ENCODE measurements at regions not wholly inside any gene's neighbourhood (a gene's known extent, or its start where the extent isn't known, plus 50 kb on each side); places are given as distances from the start of the nearest gene placed in this dataset.

DNA sequence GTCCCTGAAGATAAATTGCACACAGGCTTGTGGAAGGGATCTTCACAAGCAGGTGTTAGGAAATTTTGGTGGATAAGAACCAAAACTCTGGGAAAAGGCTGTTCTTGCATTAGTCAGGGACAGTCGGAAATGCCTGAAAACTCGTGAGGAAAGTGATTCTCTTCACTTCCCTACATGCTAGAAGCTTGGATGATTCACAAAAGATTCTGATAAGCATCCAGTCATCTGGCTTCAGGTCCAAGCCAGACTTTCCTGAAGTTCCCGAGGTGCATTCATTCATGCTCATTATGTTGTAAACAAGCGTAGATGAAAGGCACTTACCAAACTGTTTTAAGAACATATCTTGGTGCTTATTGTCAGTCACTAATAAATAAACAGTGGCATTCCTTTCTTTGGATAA lies 1028.7 kb downstream of the NTRK3 start:
- WGBS, 4 donors: 41 to 57% (median 49%) methylated on average over 4 of the region's 4 CpGs

DNA sequence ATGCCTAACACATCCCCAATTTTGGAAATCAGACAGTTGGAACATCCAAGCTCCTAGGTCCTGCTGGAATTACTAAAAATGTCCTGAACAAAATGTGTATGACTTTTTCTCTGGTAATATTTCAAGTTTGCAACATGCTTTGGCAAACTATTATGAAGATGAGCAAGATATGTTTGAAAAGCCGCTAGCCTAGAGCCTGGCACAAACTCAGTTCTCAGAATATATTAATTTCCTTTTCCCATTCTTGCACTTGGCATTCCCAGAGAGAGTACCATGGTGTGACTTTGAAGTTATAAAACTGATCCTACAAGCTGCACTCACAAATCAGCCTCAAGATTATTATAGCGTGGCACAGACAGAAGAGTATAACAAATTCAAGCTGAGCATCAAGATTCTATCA lies 1031.1 kb downstream of the NTRK3 start:
- TF ChIP-seq POLR2A (IDR thresholded peaks at IDR 0.05): no peak
- TF ChIP-seq, protein P1, sequence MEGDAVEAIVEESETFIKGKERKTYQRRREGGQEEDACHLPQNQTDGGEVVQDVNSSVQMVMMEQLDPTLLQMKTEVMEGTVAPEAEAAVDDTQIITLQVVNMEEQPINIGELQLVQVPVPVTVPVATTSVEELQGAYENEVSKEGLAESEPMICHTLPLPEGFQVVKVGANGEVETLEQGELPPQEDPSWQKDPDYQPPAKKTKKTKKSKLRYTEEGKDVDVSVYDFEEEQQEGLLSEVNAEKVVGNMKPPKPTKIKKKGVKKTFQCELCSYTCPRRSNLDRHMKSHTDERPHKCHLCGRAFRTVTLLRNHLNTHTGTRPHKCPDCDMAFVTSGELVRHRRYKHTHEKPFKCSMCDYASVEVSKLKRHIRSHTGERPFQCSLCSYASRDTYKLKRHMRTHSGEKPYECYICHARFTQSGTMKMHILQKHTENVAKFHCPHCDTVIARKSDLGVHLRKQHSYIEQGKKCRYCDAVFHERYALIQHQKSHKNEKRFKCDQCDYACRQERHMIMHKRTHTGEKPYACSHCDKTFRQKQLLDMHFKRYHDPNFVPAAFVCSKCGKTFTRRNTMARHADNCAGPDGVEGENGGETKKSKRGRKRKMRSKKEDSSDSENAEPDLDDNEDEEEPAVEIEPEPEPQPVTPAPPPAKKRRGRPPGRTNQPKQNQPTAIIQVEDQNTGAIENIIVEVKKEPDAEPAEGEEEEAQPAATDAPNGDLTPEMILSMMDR (IDR thresholded peaks at IDR 0.05): no peak

More for the DNA sequence above, 1028.7 kb downstream of the NTRK3 start:
- Histone ChIP-seq H3K27me3 (no peaks in the 10 kb centered on the region), H3K4me3 (no peak overlapping the region), H3K36me3 (replicated peaks in 1 of 2) (no peaks in the 10 kb centered on the region), H3K27ac (no peak overlapping the region), H3K9me3 (replicated peaks in 1 of 3) (no peaks in the 10 kb centered on the region), H3K4me1 (replicated peaks in 1 of 2) (no peaks in the 10 kb centered on the region)
- TF ChIP-seq, protein P1 (IDR thresholded peaks at IDR 0.05): no peak
- TF ChIP-seq POLR2A (IDR thresholded peaks at IDR 0.05): no peak
- intact Hi-C loops (cut with DNase I): no loop called here
- no peak for DNase-seq

DNA sequence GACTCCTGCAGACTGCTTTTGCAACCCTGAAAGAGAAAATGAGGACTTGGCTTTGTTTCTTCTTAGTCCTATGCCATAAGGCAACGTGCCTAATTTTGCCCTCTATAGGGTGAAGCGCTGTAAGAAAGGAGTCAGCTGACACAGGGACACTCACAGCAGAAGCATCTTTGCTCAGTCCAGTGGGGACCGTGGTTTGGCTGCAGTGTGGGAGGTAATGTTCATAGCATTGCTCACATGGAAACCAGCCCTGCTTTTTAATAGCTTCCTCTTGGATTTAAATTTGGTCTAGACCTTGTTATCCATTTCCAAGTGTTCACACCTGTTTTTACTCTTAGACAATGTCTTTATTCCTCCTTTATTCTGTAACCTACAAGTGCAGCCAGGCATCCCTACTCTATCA lies 1032.1 kb downstream of the NTRK3 start:
- no peak overlapping the region for H3K4me3 ChIP-seq
- no peaks in the 10 kb centered on the region for H3K36me3 ChIP-seq (replicated peaks in 1 of 2)
- no peaks in the 10 kb centered on the region for H3K27me3 ChIP-seq
- intact Hi-C loops (cut with DNase I): no loop called here
- H3K4me1 ChIP-seq (replicated peaks in 1 of 2): no peaks in the 10 kb centered on the region
- no peaks in the 10 kb centered on the region for H3K9me3 ChIP-seq (replicated peaks in 1 of 3)
- no peak for DNase-seq
- TF ChIP-seq, protein P1 (IDR thresholded peaks at IDR 0.05): no peak
- no peak for TF ChIP-seq POLR2A (IDR thresholded peaks at IDR 0.05)
- no peak overlapping the region for H3K27ac ChIP-seq
- WGBS, 4 donors: 71 to 88% (median 78%) methylated on average over 3 of the region's 3 CpGs

More for the DNA sequence above, 1031.1 kb downstream of the NTRK3 start:
- no peaks in the 10 kb centered on the region for H3K36me3 ChIP-seq (replicated peaks in 1 of 2)
- no peaks in the 10 kb centered on the region for H3K27me3 ChIP-seq
- H3K4me3 ChIP-seq: no peak overlapping the region
- H3K4me1 ChIP-seq (replicated peaks in 1 of 2): no peaks in the 10 kb centered on the region
- DNase-seq: no peak
- intact Hi-C loops (cut with DNase I): no loop called here
- 66 to 98% (median 92%) methylated on average over 2 of the region's 2 CpGs for WGBS, 4 donors
- H3K9me3 ChIP-seq (replicated peaks in 1 of 3): no peaks in the 10 kb centered on the region
- no peak overlapping the region for H3K27ac ChIP-seq

DNA sequence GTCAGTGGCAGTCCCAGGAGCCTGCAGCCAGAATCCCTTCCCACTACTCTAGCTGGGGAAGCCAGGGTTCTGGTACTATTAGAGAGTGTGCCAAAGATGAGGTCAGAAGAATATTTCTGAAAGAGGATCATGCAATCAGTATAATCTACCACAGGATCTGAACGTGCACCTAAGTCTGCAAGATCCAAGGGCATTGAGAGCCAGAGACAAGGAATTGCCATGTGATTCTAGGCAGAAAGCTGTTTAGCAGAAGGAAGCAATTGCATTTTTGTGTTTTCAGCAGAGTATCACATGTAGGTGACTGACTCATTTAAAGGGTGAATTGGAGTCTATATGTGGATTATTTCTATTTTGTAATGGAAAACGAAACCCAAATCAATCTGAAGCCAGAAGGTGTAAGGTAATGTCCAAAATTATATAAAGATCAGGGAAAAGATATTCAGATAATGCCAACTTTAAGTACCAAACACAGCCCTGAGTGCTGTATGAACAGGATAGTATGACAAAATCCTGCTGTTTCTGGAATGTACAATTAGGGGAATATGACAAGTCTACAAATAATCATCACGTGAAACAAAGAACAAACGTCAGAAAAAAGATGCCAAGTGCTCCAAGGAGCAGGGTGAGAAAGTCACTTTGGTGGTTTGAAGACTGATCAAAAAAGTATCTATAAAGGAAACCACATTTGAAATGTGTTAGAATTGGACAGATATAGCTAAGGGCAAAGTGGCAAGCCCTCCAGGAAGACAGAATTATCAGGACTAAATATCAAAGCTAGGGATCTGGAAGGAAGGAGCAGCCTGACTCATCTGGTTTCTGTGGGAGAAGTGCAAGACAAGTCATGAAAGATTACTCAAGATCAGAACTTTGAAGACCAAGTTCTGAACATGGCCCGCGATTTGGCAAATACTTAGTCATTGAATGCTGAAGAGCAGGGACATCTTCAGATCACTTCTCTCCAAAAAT lies 1036.6 kb downstream of the NTRK3 start:
- H3K27ac ChIP-seq: no peak overlapping the region
- WGBS, 4 donors: 57 to 64% (median 61%) methylated on average over 6 of the region's 6 CpGs
- DNase-seq: no peak
- H3K4me3 ChIP-seq: no peak overlapping the region
- no peaks in the 10 kb centered on the region for H3K27me3 ChIP-seq
- H3K36me3 ChIP-seq (replicated peaks in 1 of 2): no peaks in the 10 kb centered on the region
- no peaks in the 10 kb centered on the region for H3K9me3 ChIP-seq (replicated peaks in 1 of 3)
- TF ChIP-seq POLR2A (IDR thresholded peaks at IDR 0.05): no peak
- TF ChIP-seq, protein P1 (IDR thresholded peaks at IDR 0.05): no peak
- H3K4me1 ChIP-seq (replicated peaks in 1 of 2): no peaks in the 10 kb centered on the region
- intact Hi-C loops (cut with DNase I): no loop called here
